K562 (cell line): ENCODE measurements at regions not wholly inside any gene's neighbourhood (a gene's known extent, or its start where the extent isn't known, plus 50 kb on each side); places are given as distances from the start of the nearest gene placed in this dataset.
"Not testable (repeated sequence)": the region's sequence is repeated elsewhere in the genome, so short reads cannot be mapped to it uniquely, and the experiment has no call there.

ENCODE experiments used
- ATAC-seq: fragments of 200-7000 bp; cut with Tn5 transposase; 3 replicates; pipeline ENCODE4 v1.9.1; 2020; ENCODE audit warnings: moderate library complexity
- BruUV-seq: library from RNA; stranded (reverse); fragments of 400-500 nt; replicated peaks from 2 replicates; lab custom pipeline; 2021; lab: Mats Ljungman, UMichigan
- CTCF ChIA-PET: fragments of 300-600 bp; formaldehyde crosslinking; extraction: SDS; loops from one replicate; lab custom pipeline; 2021; ENCODE audit warnings: low intra/inter-chr PET ratio; lab: Yijun Ruan, JAX
- POLR2A ChIA-PET: fragments of 300-600, 350-650 bp; sonication (Branson Sonifier 250); formaldehyde crosslinking; extraction: SDS; loops from one replicate; lab custom pipeline; 2021; ENCODE audit warnings: antibody characterized with exemption, inconsistent platforms; lab: Yijun Ruan, JAX
- DNase-seq, 4 experiments: peaks; one replicate each; pipeline versions ENCODE4 v3.0.0 to v3.0.0-alpha.2; 2011 to 2018; ENCODE audit warnings: low spot score in 3 of 4, mixed read lengths in 3 of 4; ENCODE audit errors: extremely low read depth in 1 of 4
- FAIRE-seq: peaks from 2 replicates; lab custom pipeline; 2011; peaks lifted over from hg19 to GRCh38; lab: Jason Lieb, UNC
- H2AFZ ChIP-seq: 2 replicates; pipeline ENCODE4 v1.6.0; 2011; ENCODE audit warnings: low read depth, low read length, control low read depth, inconsistent platforms
- H3K27ac ChIP-seq: fragments of 200-600 bp; 3 replicates; pipeline ENCODE4 v1.8.0; 2011; ENCODE audit warnings: low read depth, mild to moderate bottlenecking, control low read depth, inconsistent platforms, low read length, moderate library complexity, mixed read lengths; ENCODE audit errors: extremely low read depth
- H3K27me3 ChIP-seq, 2 experiments: fragments of 300-600 bp in 1 of 2; 2 replicates in 1 of 2; 3 replicates in 1 of 2; pipeline versions ENCODE4 v1.6.0 to v1.8.0; 2011; ENCODE audit warnings: inconsistent platforms in 2 of 2, low read length in 2 of 2, mild to moderate bottlenecking in 1 of 2, mixed read lengths in 1 of 2, moderate library complexity in 1 of 2; ENCODE audit not compliant: control insufficient read depth in 2 of 2, insufficient read depth in 2 of 2
- H3K36me3 ChIP-seq: fragments of 300-600 bp; 3 replicates; pipeline ENCODE4 v1.8.0; 2011; ENCODE audit warnings: mild to moderate bottlenecking, low read length, inconsistent platforms; ENCODE audit not compliant: control insufficient read depth, insufficient read depth
- H3K4me1 ChIP-seq, 2 experiments: fragments of 200-600 bp in 1 of 2; replicated peaks in 1 of 2; 2 replicates in 1 of 2; 3 replicates in 1 of 2; pipeline versions ENCODE4 v1.5.1 to v1.8.0; 2011; ENCODE audit warnings: inconsistent platforms in 2 of 2, low read length in 2 of 2, mild to moderate bottlenecking in 1 of 2, mixed read lengths in 1 of 2, moderate library complexity in 1 of 2; ENCODE audit not compliant: control insufficient read depth in 2 of 2, insufficient read depth in 2 of 2
- H3K4me2 ChIP-seq: 2 replicates; pipeline ENCODE4 v1.6.1; 2011; ENCODE audit warnings: low read length, control low read depth, inconsistent platforms, mixed read lengths; ENCODE audit not compliant: insufficient read depth
- H3K4me3 ChIP-seq: fragments of 200-600 bp; sonication (generic), shearing (Covaris generic); 2 replicates; pipeline ENCODE4 v1.5.1; 2016; ENCODE audit warnings: control low read depth, inconsistent platforms
- H3K79me2 ChIP-seq: fragments of 200-600 bp; 3 replicates; pipeline ENCODE4 v1.8.0; 2011; ENCODE audit warnings: low read length, inconsistent platforms; ENCODE audit not compliant: control insufficient read depth, insufficient read depth
- H3K9ac ChIP-seq, 2 experiments: 2 replicates each; pipeline versions ENCODE4 v1.6.0 to v1.6.1; 2011; ENCODE audit warnings: low read depth in 2 of 2, low read length in 2 of 2, control low read depth in 1 of 2, inconsistent platforms in 1 of 2, mild to moderate bottlenecking in 1 of 2, mixed read lengths in 1 of 2; ENCODE audit not compliant: insufficient read depth in 1 of 2
- H3K9me1 ChIP-seq: one replicate; pipeline ENCODE4 v1.6.0; 2011; ENCODE audit warnings: inconsistent platforms, mild to moderate bottlenecking, low read length, moderate library complexity; ENCODE audit not compliant: control insufficient read depth, insufficient read depth
- H3K9me3 ChIP-seq: replicated peaks from 2 replicates; pipeline ENCODE4 v1.5.1; 2011; ENCODE audit warnings: low read depth, low read length, inconsistent platforms; ENCODE audit not compliant: control insufficient read depth, insufficient read depth
- H4K20me1 ChIP-seq: replicated peaks from 2 replicates; pipeline ENCODE4 v1.6.1; 2011; ENCODE audit warnings: low read length, inconsistent platforms, mixed read lengths; ENCODE audit not compliant: control insufficient read depth, insufficient read depth
- NEUROD1 ChIP-seq: fragments of 150-350 bp; IDR thresholded peaks from 2 replicates; pipeline ENCODE4 v1.6.1; 2014; ENCODE audit warnings: borderline replicate concordance, low read length, low read depth; ENCODE audit not compliant: partially characterized antibody
- SP2 ChIP-seq: IDR thresholded peaks from 2 replicates; pipeline ENCODE4 v1.6.1; 2011; ENCODE audit warnings: mild to moderate bottlenecking, low read depth, low read length, moderate library complexity; ENCODE audit not compliant: poor library complexity, severe bottlenecking; ENCODE audit errors: extremely low read depth
- WGBS: fragments of 100-300 bp; shearing (Covaris generic); methylation state at CpG from one replicate; pipeline ENCODE4 v1.1.6; 2016; ENCODE audit warnings: low coverage, mixed read lengths; ENCODE audit not compliant: insufficient coverage; ENCODE audit errors: missing lambda C conversion rate; 5-methylcytosine and 5-hydroxymethylcytosine counted together
- in situ Hi-C: fragments of 300-500 bp; cut with MboI; formaldehyde crosslinking; loops from 4 replicates; pipeline ENCODE4 v1.15.0; 2018; ENCODE audit warnings: inconsistent platforms, mixed read lengths
- intact Hi-C: fragments of 100-400 bp; cut with micrococcal nuclease; formaldehyde crosslinking; loops from 2 replicates; pipeline ENCODE4 v1.14.2; 2022

- WGBS: 0% methylated on average over 2 of the region's 2 CpGs
- intact Hi-C loops: not testable (repeated sequence)
Measured at GRCh38 chr9:75820471-75821115, 69.9 kb upstream of the PCSK5 start.

GRCh38 chr9:75823151-75823550 lies 67.3 kb upstream of the PCSK5 start:
- ChIA-PET POLR2A (no interaction called here), CTCF (no interaction called here)
- Histone ChIP-seq H3K4me1 (no peaks in the 10 kb centered on the region), H4K20me1 (no peaks in the 10 kb centered on the region), H3K36me3 (no peaks in the 10 kb centered on the region), H3K4me2 (no peak overlapping the region), H3K4me3 (no peak overlapping the region), H3K27ac (no peak overlapping the region), H3K27me3 (no peaks in the 10 kb centered on the region), H2AFZ (no peak overlapping the region), H3K9me3 (no peaks in the 10 kb centered on the region), H3K9ac (no peak overlapping the region), H3K9me1 (no peaks in the 10 kb centered on the region), H3K79me2 (no peaks in the 10 kb centered on the region)
- 0% methylated on average over 2 of the region's 2 CpGs for WGBS
- FAIRE-seq (no peak), DNase-seq (no peak), ATAC-seq (no peak)
- TF ChIP-seq SP2: no peak
- no peak for TF ChIP-seq NEUROD1
- BruUV-seq: no TSS peak
- intact Hi-C loops (no loop called here), in situ Hi-C loops (no loop called here)

More at GRCh38 chr9:75820471-75821115, 69.9 kb upstream of the PCSK5 start:
- in situ Hi-C loops, FAIRE-seq, POLR2A ChIA-PET, CTCF ChIA-PET, H3K9ac ChIP-seq, BruUV-seq, H3K9me3 ChIP-seq, H3K79me2 ChIP-seq, H3K4me3 ChIP-seq, H3K9me1 ChIP-seq, H2AFZ ChIP-seq, H3K27ac ChIP-seq, DNase-seq, H3K4me1 ChIP-seq, H3K36me3 ChIP-seq, H4K20me1 ChIP-seq, H3K27me3 ChIP-seq, H3K4me2 ChIP-seq, ATAC-seq: not testable (repeated sequence)
